ENCODE measurements at regions not wholly inside any gene's neighbourhood (a gene's known extent, or its start where the extent isn't known, plus 50 kb on each side); places are given as distances from the start of the nearest gene placed in this dataset.
"Not testable (repeated sequence)": the region's sequence is repeated elsewhere in the genome, so short reads cannot be mapped to it uniquely, and the experiment has no call there.

GRCh38 chr5:39775086-39775796 lies 350.5 kb upstream of the DAB2 start:
- no peak for DNase-seq

GRCh38 chr5:39774605-39775004 lies 349.8 kb upstream of the DAB2 start:
- no peak for DNase-seq

GRCh38 chr5:39772307-39772706 lies 347.5 kb upstream of the DAB2 start:
- DNase-seq, result no peak

- DNase-seq, result no peak
Observed at GRCh38 chr5:39767916-39768315, 343.1 kb upstream of the DAB2 start.

- no peak for DNase-seq
Observed at GRCh38 chr5:39765366-39765765, 340.6 kb upstream of the DAB2 start.

GRCh38 chr5:39762761-39763160 lies 338.0 kb upstream of the DAB2 start:
- DNase-seq, result no peak

GRCh38 chr5:39761199-39761950 lies 336.6 kb upstream of the DAB2 start:
- DNase-seq, result no peak

GRCh38 chr5:39760385-39761198 lies 335.8 kb upstream of the DAB2 start:
- DNase-seq, result no peak

GRCh38 chr5:39759701-39760100 lies 334.9 kb upstream of the DAB2 start:
- no peak for DNase-seq

GRCh38 chr5:39758426-39758825 lies 333.6 kb upstream of the DAB2 start:
- no peak for DNase-seq

GRCh38 chr5:39757131-39757530 lies 332.4 kb upstream of the DAB2 start:
- DNase-seq, result no peak

GRCh38 chr5:39755986-39756385 lies 331.2 kb upstream of the DAB2 start:
- DNase-seq, result no peak

GRCh38 chr5:39755452-39755851 lies 330.7 kb upstream of the DAB2 start:
- DNase-seq, result no peak

- DNase-seq, result not testable (repeated sequence)
Observed at GRCh38 chr5:39753747-39754146, 329.0 kb upstream of the DAB2 start.

- no peak for DNase-seq
Observed at GRCh38 chr5:39750661-39751060, 325.9 kb upstream of the DAB2 start.

GRCh38 chr5:39742916-39743315 lies 318.1 kb upstream of the DAB2 start:
- no peak for DNase-seq

- DNase-seq, result no peak
Observed at GRCh38 chr5:39740404-39740803, 315.6 kb upstream of the DAB2 start.

- DNase-seq, result no peak
Observed at GRCh38 chr5:39732166-39732565, 307.4 kb upstream of the DAB2 start.

- no peak for DNase-seq
Observed at GRCh38 chr5:39730699-39731098, 305.9 kb upstream of the DAB2 start.

GRCh38 chr5:39730006-39730405 lies 305.2 kb upstream of the DAB2 start:
- DNase-seq, result no peak

- DNase-seq, result no peak
Observed at GRCh38 chr5:39726467-39726866, 301.7 kb upstream of the DAB2 start.

GRCh38 chr5:39721394-39721793 lies 296.6 kb upstream of the DAB2 start:
- no peak for DNase-seq

- DNase-seq, result no peak
Observed at GRCh38 chr5:39720136-39720535, 295.4 kb upstream of the DAB2 start.
